Neural progenitor cell (in vitro differentiated cells): ENCODE measurements at regions not wholly inside any gene's neighbourhood (a gene's known extent, or its start where the extent isn't known, plus 50 kb on each side); places are given as distances from the start of the nearest gene placed in this dataset.

ENCODE experiments used
- CTCF ChIP-seq: fragments of 200-600 bp; sonication (generic); IDR thresholded peaks from 2 replicates; pipeline ENCODE4 v1.5.1; 2017; ENCODE audit warnings: antibody characterized with exemption, mild to moderate bottlenecking
- EZH2 ChIP-seq: fragments of 200-600 bp; sonication (generic); IDR thresholded peaks from 2 replicates; pipeline ENCODE4 v1.6.1; 2017; ENCODE audit warnings: antibody characterized with exemption, mild to moderate bottlenecking, moderate library complexity
- EZH2phosphoT487 ChIP-seq: fragments of 200-600 bp; sonication (generic); IDR thresholded peaks from 2 replicates; pipeline ENCODE4 v1.6.1; 2017; ENCODE audit warnings: antibody characterized with exemption

GRCh38 chr11:28792856-28793255 lies 684.7 kb downstream of the METTL15 start:
- no peak for TF ChIP-seq EZH2phosphoT487
- no peak for TF ChIP-seq EZH2
- TF ChIP-seq CTCF = no peak
